CD4-positive, alpha-beta T cell treated with Interleukin-4 for 1 hour (primary cell): ENCODE measurements at regions not wholly inside any gene's neighbourhood (a gene's known extent, or its start where the extent isn't known, plus 50 kb on each side); places are given as distances from the start of the nearest gene placed in this dataset.

Experiments
- DNase-seq, 2 donors: peaks; one replicate each; pipeline ENCODE4 v3.0.0-alpha.2; 2020 to 2022

GRCh38 chr2:5377323-5377722 is 314.9 kb upstream of the SOX11 start:
- no peak for DNase-seq

DNA sequence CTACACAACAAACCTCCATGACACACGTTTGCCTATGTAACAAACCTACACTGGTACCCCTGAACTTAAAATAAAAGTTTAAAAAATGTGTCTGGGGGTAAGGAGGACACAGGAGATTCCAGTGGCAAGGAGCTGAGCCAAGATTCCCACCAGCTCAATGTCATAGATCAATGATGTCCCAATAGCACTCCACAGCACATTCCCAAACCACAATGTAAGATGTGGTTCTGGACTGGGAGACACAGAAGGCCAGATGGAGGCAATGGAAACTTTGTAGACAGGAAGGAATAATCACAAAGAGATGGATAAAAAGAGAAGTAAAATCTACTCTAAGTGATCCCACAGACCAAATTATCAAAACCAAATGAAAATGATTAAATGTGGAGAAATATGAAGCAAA is 312.4 kb upstream of the SOX11 start:
- no peak for DNase-seq

- DNase-seq, result no peak
Observed at GRCh38 chr2:5385596-5385995, 306.6 kb upstream of the SOX11 start.

- no peak for DNase-seq
Observed at GRCh38 chr2:5387406-5387805, 304.8 kb upstream of the SOX11 start.

- no peak for DNase-seq
Observed at GRCh38 chr2:5389740-5390139, 302.4 kb upstream of the SOX11 start.

DNA sequence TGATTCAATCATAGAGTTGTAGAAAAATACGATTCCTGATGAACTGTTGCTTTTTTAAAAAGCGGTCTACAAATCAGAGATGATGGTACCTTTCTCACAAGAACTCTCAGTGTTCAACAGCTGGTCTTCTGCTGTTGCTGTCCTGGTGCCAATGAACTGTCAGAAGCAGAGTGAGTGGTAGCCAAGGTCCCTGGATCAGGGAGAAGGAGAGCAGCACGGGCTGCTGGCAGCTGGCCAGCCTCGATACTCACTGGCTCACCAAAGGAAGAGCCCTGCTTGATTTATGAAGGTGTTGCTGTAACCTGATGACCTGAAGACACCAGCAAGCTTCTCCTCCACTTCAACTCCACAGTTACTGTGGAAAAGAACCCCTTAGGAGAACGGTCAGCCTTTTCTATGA is 300.8 kb upstream of the SOX11 start:
- no peak for DNase-seq

- no peak for DNase-seq
Observed at GRCh38 chr2:5392658-5393057, 299.5 kb upstream of the SOX11 start.

GRCh38 chr2:5393474-5393873 is 298.7 kb upstream of the SOX11 start:
- no peak for DNase-seq

DNA sequence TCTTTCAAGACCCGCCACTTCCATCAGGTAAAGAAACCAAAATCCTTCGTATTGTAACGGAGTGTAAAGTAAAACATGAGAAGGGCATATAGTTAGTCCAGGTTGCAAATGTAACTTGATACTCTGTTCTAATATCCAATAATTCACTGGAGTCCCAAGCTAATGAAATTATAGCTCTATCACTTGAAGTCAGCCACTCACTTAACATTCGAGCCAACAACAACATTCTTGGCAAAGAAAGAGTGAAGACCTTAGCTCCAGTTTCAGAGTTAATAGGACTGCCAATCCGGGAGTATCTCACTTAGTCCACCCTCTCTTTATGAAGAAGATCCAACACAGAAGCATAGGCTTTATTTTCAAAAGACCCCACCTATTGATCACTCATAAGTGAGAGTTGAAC is 298.0 kb upstream of the SOX11 start:
- no peak for DNase-seq

GRCh38 chr2:5401115-5401657 is 291.0 kb upstream of the SOX11 start:
- no peak for DNase-seq

DNA sequence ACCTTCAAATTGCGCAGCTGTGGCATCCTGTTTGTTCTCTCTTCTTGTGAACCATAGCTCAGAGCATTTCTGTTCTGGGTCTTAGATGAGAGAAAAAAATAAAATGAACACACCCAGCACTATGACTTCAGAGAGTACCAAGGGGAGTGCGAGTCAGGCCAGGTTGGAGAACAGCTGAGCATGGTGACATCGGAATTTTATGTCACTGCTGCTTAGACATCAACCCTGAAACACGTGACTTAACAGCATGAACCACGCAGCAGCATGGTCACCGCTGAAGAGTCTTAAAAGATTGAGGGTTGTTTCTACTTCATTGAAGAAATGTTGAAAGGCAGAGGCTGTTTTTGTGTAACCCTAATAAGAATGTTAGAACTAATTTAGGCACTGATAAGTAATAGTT is 288.8 kb upstream of the SOX11 start:
- DNase-seq, result no peak

GRCh38 chr2:5409898-5410381 is 282.2 kb upstream of the SOX11 start:
- DNase-seq, result no peak

GRCh38 chr2:5410991-5411700 is 281.0 kb upstream of the SOX11 start:
- no peak for DNase-seq

- DNase-seq, result no peak
Observed at GRCh38 chr2:5412001-5412400, 280.2 kb upstream of the SOX11 start.

DNA sequence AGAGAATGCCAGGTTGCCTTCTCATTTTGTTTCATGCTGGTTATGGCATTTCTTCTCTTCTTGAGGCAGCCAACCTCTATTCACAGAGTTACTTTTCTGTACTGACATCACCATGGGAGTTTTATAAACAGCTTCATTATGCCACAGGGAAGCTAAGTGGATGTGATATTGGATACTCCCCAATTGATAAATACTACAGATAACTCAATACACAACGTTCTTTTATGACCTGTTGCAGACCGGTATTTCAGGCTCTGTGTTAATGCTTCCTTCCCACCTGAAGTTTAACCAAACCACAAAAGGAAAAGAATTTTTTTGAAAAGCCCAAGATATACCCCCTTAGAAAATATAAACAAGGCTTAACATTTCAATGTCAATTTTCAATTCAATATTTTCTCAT is 258.3 kb upstream of the SOX11 start:
- DNase-seq, result no peak

- DNase-seq, result no peak
Observed at GRCh38 chr2:5437375-5437774, 254.8 kb upstream of the SOX11 start.

DNA sequence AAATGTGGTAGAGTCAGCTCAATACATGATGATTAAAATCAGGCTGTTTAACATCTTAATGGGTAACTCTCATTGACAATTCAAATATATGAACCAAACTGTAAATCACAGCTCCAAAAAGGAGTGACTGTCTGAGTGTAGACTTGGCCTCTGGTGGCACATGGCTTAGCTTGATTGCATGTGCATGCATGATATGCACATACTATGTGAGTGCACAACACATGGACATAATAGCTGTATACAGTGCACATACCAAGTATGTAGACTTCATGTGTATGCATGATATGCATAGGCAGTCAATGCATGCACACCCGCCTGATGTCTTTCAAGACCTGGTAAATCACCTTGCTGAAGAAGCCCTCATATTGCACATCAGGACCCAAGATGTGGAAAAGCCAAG is 252.0 kb upstream of the SOX11 start:
- no peak for DNase-seq

GRCh38 chr2:5442736-5443135 is 249.4 kb upstream of the SOX11 start:
- DNase-seq, result no peak

GRCh38 chr2:5444168-5444567 is 248.0 kb upstream of the SOX11 start:
- DNase-seq, result no peak

- no peak for DNase-seq
Observed at GRCh38 chr2:5444854-5445253, 247.3 kb upstream of the SOX11 start.

DNA sequence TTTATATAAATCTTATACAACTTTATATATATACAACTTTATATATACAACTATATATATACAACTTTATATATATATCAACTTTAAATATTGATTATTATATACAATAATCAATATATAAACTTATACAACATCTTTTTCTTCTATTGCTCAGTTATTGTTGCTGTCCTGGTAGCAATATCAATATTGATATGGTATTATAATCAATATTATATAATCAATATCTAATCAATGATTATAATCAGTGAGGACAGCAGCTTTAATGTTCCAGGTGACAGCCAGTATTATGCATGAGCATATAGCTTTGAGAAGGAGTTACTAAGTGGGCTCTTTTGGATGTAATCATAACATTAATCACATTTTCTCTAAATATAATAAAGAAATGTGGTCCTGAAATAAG is 242.3 kb upstream of the SOX11 start:
- no peak for DNase-seq

- DNase-seq, result no peak
Observed at GRCh38 chr2:5453220-5454050, 238.7 kb upstream of the SOX11 start.

DNA sequence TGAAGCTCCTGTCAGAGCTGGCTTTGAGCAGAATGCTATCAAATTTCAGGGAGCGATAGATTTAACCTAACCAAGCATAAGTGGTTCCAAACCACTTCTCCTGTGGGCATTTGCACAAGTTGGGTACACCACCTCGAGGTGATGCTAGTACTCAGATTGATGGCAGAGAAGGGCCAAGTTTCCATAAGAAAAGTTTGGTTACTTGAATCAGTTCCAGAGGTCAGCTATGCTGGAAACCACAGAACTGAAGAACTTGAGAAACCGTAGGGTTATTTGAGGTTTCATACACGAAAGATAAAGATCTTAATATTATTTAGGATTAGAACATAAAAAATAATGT is 238.2 kb upstream of the SOX11 start:
- DNase-seq, result no peak

- DNase-seq, result no peak
Observed at GRCh38 chr2:5459041-5459440, 233.1 kb upstream of the SOX11 start.
